ENCODE measurements at regions not wholly inside any gene's neighbourhood (a gene's known extent, or its start where the extent isn't known, plus 50 kb on each side); places are given as distances from the start of the nearest gene placed in this dataset.
"Not testable (repeated sequence)": the region's sequence is repeated elsewhere in the genome, so short reads cannot be mapped to it uniquely, and the experiment has no call there.

- DNase-seq, result no peak
Measured at GRCh38 chr6:119757467-119757866, 407.9 kb upstream of the MAN1A1 start.

- no peak for DNase-seq
Measured at GRCh38 chr6:119749335-119749734, 399.8 kb upstream of the MAN1A1 start.

- not testable (repeated sequence) for DNase-seq
Measured at GRCh38 chr6:119748535-119748934, 399.0 kb upstream of the MAN1A1 start.

GRCh38 chr6:119742188-119742803 lies 392.7 kb upstream of the MAN1A1 start:
- DNase-seq, result peak; percentile 75

- no peak for DNase-seq
Measured at GRCh38 chr6:119739769-119740168, 390.2 kb upstream of the MAN1A1 start.

GRCh38 chr6:119738425-119738824 lies 388.9 kb upstream of the MAN1A1 start:
- no peak for DNase-seq

GRCh38 chr6:119736296-119737021 lies 386.9 kb upstream of the MAN1A1 start:
- no peak for DNase-seq

- DNase-seq, result no peak
Measured at GRCh38 chr6:119735530-119735929, 386.0 kb upstream of the MAN1A1 start.

GRCh38 chr6:119734227-119734626 lies 384.7 kb upstream of the MAN1A1 start:
- no peak for DNase-seq

GRCh38 chr6:119728935-119729334 lies 379.4 kb upstream of the MAN1A1 start:
- DNase-seq, result no peak

- DNase-seq, result no peak
Measured at GRCh38 chr6:119728220-119728750, 378.7 kb upstream of the MAN1A1 start.

GRCh38 chr6:119727504-119728219 lies 378.1 kb upstream of the MAN1A1 start:
- DNase-seq, result no peak

- DNase-seq, result not testable (repeated sequence)
Measured at GRCh38 chr6:119726912-119727311, 377.4 kb upstream of the MAN1A1 start.

GRCh38 chr6:119726086-119726485 lies 376.5 kb upstream of the MAN1A1 start:
- DNase-seq, result no peak

GRCh38 chr6:119720160-119720559 lies 370.6 kb upstream of the MAN1A1 start:
- no peak for DNase-seq

GRCh38 chr6:119717942-119718341 lies 368.4 kb upstream of the MAN1A1 start:
- DNase-seq, result peak; percentile 44

GRCh38 chr6:119716668-119717270 lies 367.2 kb upstream of the MAN1A1 start:
- DNase-seq, result no peak

- DNase-seq, result no peak
Measured at GRCh38 chr6:119713903-119714302, 364.3 kb upstream of the MAN1A1 start.

GRCh38 chr6:119686644-119687043 lies 337.1 kb upstream of the MAN1A1 start:
- DNase-seq, result no peak

GRCh38 chr6:119686240-119686639 lies 336.7 kb upstream of the MAN1A1 start:
- no peak for DNase-seq

- no peak for DNase-seq
Measured at GRCh38 chr6:119683671-119684070, 334.1 kb upstream of the MAN1A1 start.

- no peak for DNase-seq
Measured at GRCh38 chr6:119683031-119683430, 333.5 kb upstream of the MAN1A1 start.

- no peak for DNase-seq
Measured at GRCh38 chr6:119678961-119679360, 329.4 kb upstream of the MAN1A1 start.
